ENCODE measurements at regions not wholly inside any gene's neighbourhood (a gene's known extent, or its start where the extent isn't known, plus 50 kb on each side); places are given as distances from the start of the nearest gene placed in this dataset.

DNA sequence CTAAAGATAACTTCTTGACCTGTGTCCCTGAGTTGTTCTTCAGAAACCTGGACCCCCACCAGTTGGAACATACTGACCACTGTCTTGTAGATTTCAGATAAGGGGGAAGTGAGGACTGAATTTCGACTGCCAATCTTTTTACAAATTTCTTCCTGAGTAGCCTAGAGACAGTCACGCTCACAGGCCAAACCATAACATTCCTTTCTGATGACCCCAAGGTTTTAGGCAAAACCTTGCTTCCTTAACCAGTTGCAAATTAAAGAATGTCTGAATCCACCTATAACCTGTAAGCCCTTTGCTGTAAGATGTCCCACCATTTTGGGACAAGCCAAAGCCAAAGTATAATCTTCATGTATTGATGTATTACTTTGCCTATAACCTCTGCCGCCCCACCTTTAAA lies 306.9 kb downstream of the LRFN2 start:
- no peak for TF ChIP-seq FOXA1 (IDR thresholded peaks at IDR 0.05)
- TF ChIP-seq, protein P1, sequence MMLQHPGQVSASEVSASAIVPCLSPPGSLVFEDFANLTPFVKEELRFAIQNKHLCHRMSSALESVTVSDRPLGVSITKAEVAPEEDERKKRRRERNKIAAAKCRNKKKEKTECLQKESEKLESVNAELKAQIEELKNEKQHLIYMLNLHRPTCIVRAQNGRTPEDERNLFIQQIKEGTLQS (IDR thresholded peaks at IDR 0.05): no peak
- TF ChIP-seq HNF4G (IDR thresholded peaks at IDR 0.05): no peak
- no peak for TF ChIP-seq RXRA (IDR thresholded peaks at IDR 0.05)
- TF ChIP-seq EGR1 (IDR thresholded peaks at IDR 0.05; ENCODE audit: low read depth in 2 of 2): no peak
- TF ChIP-seq GABPA (IDR thresholded peaks at IDR 0.05 in 1 of 2, conservative IDR thresholded peaks at IDR 0.05 in 1 of 2): no peak
- TF ChIP-seq FOXA2 (IDR thresholded peaks at IDR 0.05): no peak
- TF ChIP-seq, protein P2, sequence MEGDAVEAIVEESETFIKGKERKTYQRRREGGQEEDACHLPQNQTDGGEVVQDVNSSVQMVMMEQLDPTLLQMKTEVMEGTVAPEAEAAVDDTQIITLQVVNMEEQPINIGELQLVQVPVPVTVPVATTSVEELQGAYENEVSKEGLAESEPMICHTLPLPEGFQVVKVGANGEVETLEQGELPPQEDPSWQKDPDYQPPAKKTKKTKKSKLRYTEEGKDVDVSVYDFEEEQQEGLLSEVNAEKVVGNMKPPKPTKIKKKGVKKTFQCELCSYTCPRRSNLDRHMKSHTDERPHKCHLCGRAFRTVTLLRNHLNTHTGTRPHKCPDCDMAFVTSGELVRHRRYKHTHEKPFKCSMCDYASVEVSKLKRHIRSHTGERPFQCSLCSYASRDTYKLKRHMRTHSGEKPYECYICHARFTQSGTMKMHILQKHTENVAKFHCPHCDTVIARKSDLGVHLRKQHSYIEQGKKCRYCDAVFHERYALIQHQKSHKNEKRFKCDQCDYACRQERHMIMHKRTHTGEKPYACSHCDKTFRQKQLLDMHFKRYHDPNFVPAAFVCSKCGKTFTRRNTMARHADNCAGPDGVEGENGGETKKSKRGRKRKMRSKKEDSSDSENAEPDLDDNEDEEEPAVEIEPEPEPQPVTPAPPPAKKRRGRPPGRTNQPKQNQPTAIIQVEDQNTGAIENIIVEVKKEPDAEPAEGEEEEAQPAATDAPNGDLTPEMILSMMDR (IDR thresholded peaks at IDR 0.05; ENCODE audit: low read depth, low read length, missing input control): no peak
- no peak for TF ChIP-seq RAD21 (IDR thresholded peaks at IDR 0.05)
- TF ChIP-seq, protein P3, sequence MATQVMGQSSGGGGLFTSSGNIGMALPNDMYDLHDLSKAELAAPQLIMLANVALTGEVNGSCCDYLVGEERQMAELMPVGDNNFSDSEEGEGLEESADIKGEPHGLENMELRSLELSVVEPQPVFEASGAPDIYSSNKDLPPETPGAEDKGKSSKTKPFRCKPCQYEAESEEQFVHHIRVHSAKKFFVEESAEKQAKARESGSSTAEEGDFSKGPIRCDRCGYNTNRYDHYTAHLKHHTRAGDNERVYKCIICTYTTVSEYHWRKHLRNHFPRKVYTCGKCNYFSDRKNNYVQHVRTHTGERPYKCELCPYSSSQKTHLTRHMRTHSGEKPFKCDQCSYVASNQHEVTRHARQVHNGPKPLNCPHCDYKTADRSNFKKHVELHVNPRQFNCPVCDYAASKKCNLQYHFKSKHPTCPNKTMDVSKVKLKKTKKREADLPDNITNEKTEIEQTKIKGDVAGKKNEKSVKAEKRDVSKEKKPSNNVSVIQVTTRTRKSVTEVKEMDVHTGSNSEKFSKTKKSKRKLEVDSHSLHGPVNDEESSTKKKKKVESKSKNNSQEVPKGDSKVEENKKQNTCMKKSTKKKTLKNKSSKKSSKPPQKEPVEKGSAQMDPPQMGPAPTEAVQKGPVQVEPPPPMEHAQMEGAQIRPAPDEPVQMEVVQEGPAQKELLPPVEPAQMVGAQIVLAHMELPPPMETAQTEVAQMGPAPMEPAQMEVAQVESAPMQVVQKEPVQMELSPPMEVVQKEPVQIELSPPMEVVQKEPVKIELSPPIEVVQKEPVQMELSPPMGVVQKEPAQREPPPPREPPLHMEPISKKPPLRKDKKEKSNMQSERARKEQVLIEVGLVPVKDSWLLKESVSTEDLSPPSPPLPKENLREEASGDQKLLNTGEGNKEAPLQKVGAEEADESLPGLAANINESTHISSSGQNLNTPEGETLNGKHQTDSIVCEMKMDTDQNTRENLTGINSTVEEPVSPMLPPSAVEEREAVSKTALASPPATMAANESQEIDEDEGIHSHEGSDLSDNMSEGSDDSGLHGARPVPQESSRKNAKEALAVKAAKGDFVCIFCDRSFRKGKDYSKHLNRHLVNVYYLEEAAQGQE (IDR thresholded peaks at IDR 0.05): no peak
- no peak overlapping the region for H3K4me3 ChIP-seq (ENCODE audit: low read depth in 1 of 3, low read length in 3 of 3)
- H3K27me3 ChIP-seq (ENCODE audit: control insufficient read depth in 4 of 4, insufficient read depth in 4 of 4, low read length in 3 of 4): no peaks in the 10 kb centered on the region
- H3K9me3 ChIP-seq (ENCODE audit: control insufficient read depth in 4 of 4, low read length in 3 of 4): no peaks in the 10 kb centered on the region
- 82% methylated on average over 3 of the region's 3 CpGs for WGBS
- peaks cover 0 to 6% (median 0%) of the 10 kb centered on the region in 4 donors for H3K4me1 ChIP-seq (ENCODE audit: control insufficient read depth in 4 of 4, insufficient read depth in 4 of 4, low read length in 3 of 4)
- no peaks in the 10 kb centered on the region for H3K36me3 ChIP-seq (ENCODE audit: control insufficient read depth in 4 of 4, insufficient read depth in 3 of 4, low read depth in 1 of 4, low read length in 3 of 4)
- no peak overlapping the region for H3K9ac ChIP-seq (ENCODE audit: low read depth in 1 of 2, low read length in 2 of 2)
- no peak for DNase-seq (ENCODE audit: low spot score)
- no peak overlapping the region for H3K27ac ChIP-seq (ENCODE audit: low read depth in 1 of 2, low read length in 2 of 2)

DNA sequence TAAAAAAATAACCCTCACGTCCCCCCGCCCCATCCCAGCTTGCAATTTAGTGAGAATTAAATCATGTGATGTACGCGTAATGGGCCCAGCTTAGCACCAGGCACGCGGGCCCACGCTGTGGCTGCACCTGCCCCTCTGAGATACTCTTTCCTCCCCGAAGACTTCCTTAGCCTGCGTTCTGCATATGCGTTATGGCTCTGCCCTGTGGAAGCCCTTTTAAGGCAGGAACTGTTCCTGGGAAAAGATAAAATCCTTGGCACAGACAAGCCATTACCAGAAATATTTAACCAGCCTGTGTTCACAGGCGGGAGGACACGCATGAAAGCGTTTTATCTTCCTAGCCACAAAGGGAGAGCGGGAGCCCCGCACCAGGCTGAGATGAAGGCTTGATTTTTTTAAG lies 311.0 kb downstream of the LRFN2 start:
- 64% methylated on average over 15 of the region's 15 CpGs for WGBS
- H3K9ac ChIP-seq (ENCODE audit: low read depth in 1 of 2, low read length in 2 of 2): no peak overlapping the region
- no peak overlapping the region for H3K4me3 ChIP-seq (ENCODE audit: low read depth in 1 of 3, low read length in 3 of 3)
- no peak for DNase-seq (ENCODE audit: low spot score)
- H3K27me3 ChIP-seq (ENCODE audit: control insufficient read depth in 4 of 4, insufficient read depth in 4 of 4, low read length in 3 of 4): no peaks in the 10 kb centered on the region
- H3K36me3 ChIP-seq (ENCODE audit: control insufficient read depth in 4 of 4, insufficient read depth in 3 of 4, low read depth in 1 of 4, low read length in 3 of 4): no peaks in the 10 kb centered on the region
- H3K9me3 ChIP-seq (ENCODE audit: control insufficient read depth in 4 of 4, low read length in 3 of 4): no peaks in the 10 kb centered on the region
- peaks cover 0 to 6% (median 0%) of the 10 kb centered on the region in 4 donors for H3K4me1 ChIP-seq (ENCODE audit: control insufficient read depth in 4 of 4, insufficient read depth in 4 of 4, low read length in 3 of 4)
- H3K27ac ChIP-seq (ENCODE audit: low read depth in 1 of 2, low read length in 2 of 2): no peak overlapping the region
- no peak for TF ChIP-seq TAF1 (conservative IDR thresholded peaks at IDR 0.05)

DNA sequence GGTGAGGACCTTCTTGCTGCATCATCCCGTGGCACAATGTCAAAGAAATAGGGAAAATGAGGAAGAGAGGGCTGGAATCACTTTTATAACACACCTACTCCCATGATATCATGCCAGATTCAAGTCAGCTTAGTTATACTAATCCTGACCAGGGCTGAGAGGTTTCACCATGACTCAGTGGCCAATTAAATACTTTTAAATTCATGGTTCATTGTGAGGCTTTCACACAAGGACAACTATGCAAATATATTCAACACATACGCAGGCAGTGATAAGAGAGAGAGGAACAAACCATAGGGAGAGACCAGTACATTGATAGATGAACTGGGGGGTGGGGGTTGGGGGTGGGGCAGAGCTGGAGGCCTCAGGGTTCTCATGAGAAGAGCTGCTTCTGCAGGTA lies 313.1 kb downstream of the LRFN2 start:
- H3K9me3 ChIP-seq (ENCODE audit: control insufficient read depth in 4 of 4, low read length in 3 of 4): no peaks in the 10 kb centered on the region
- no peak for TF ChIP-seq FOXA1 (IDR thresholded peaks at IDR 0.05)
- TF ChIP-seq EGR1 (IDR thresholded peaks at IDR 0.05; ENCODE audit: low read depth in 2 of 2): no peak
- no peak for TF ChIP-seq JUND (IDR thresholded peaks at IDR 0.05)
- TF ChIP-seq, protein P2 (IDR thresholded peaks at IDR 0.05; ENCODE audit: low read depth, low read length, missing input control): no peak
- TF ChIP-seq SP1 (IDR thresholded peaks at IDR 0.05): no peak
- TF ChIP-seq RAD21 (IDR thresholded peaks at IDR 0.05): no peak
- TF ChIP-seq, protein P4, sequence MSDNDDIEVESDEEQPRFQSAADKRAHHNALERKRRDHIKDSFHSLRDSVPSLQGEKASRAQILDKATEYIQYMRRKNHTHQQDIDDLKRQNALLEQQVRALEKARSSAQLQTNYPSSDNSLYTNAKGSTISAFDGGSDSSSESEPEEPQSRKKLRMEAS (IDR thresholded peaks at IDR 0.05): no peak
- no peak for TF ChIP-seq TAF1 (conservative IDR thresholded peaks at IDR 0.05)
- TF ChIP-seq RXRA (IDR thresholded peaks at IDR 0.05): no peak
- TF ChIP-seq, protein P1 (IDR thresholded peaks at IDR 0.05): no peak
- no peak for TF ChIP-seq GABPA (IDR thresholded peaks at IDR 0.05 in 1 of 2, conservative IDR thresholded peaks at IDR 0.05 in 1 of 2)
- TF ChIP-seq, protein P5, sequence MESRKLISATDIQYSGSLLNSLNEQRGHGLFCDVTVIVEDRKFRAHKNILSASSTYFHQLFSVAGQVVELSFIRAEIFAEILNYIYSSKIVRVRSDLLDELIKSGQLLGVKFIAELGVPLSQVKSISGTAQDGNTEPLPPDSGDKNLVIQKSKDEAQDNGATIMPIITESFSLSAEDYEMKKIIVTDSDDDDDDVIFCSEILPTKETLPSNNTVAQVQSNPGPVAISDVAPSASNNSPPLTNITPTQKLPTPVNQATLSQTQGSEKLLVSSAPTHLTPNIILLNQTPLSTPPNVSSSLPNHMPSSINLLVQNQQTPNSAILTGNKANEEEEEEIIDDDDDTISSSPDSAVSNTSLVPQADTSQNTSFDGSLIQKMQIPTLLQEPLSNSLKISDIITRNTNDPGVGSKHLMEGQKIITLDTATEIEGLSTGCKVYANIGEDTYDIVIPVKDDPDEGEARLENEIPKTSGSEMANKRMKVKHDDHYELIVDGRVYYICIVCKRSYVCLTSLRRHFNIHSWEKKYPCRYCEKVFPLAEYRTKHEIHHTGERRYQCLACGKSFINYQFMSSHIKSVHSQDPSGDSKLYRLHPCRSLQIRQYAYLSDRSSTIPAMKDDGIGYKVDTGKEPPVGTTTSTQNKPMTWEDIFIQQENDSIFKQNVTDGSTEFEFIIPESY (IDR thresholded peaks at IDR 0.05): no peak
- no peak for TF ChIP-seq HNF4A (conservative IDR thresholded peaks at IDR 0.05)
- no peak for TF ChIP-seq NR2F2 (IDR thresholded peaks at IDR 0.05)
- DNase-seq (ENCODE audit: low spot score): no peak
- no peak overlapping the region for H3K9ac ChIP-seq (ENCODE audit: low read depth in 1 of 2, low read length in 2 of 2)
- H3K36me3 ChIP-seq (ENCODE audit: control insufficient read depth in 4 of 4, insufficient read depth in 3 of 4, low read depth in 1 of 4, low read length in 3 of 4): no peaks in the 10 kb centered on the region
- no peak overlapping the region for H3K27ac ChIP-seq (ENCODE audit: low read depth in 1 of 2, low read length in 2 of 2)
- H3K4me1 ChIP-seq (ENCODE audit: control insufficient read depth in 4 of 4, insufficient read depth in 4 of 4, low read length in 3 of 4): peaks cover 0 to 6% (median 0%) of the 10 kb centered on the region in 4 donors
- no peaks in the 10 kb centered on the region for H3K27me3 ChIP-seq (ENCODE audit: control insufficient read depth in 4 of 4, insufficient read depth in 4 of 4, low read length in 3 of 4)
- 83% methylated on average over 2 of the region's 2 CpGs for WGBS
- H3K4me3 ChIP-seq (ENCODE audit: low read depth in 1 of 3, low read length in 3 of 3): no peak overlapping the region
